HUES64 (cell line): ENCODE measurements at regions not wholly inside any gene's neighbourhood (a gene's known extent, or its start where the extent isn't known, plus 50 kb on each side); places are given as distances from the start of the nearest gene placed in this dataset.
"Not testable (repeated sequence)": the region's sequence is repeated elsewhere in the genome, so short reads cannot be mapped to it uniquely, and the experiment has no call there.

ENCODE experiments used
- H3K27ac ChIP-seq: 2 replicates; pipeline ENCODE4 v1.7.0; 2013; ENCODE audit warnings: low read depth, low read length, inconsistent platforms
- H3K27me3 ChIP-seq: 2 replicates; pipeline ENCODE4 v1.6.1; 2013; ENCODE audit warnings: mild to moderate bottlenecking, low read length; ENCODE audit not compliant: insufficient read depth
- H3K36me3 ChIP-seq: 2 replicates; pipeline ENCODE4 v1.6.1; 2013; ENCODE audit warnings: mild to moderate bottlenecking, low read length; ENCODE audit not compliant: insufficient read depth
- H3K4me1 ChIP-seq: 2 replicates; pipeline ENCODE4 v1.6.1; 2013; ENCODE audit warnings: mild to moderate bottlenecking, low read length, moderate library complexity; ENCODE audit not compliant: insufficient read depth
- H3K4me3 ChIP-seq: 2 replicates; pipeline ENCODE4 v1.5.1; 2013; ENCODE audit warnings: mild to moderate bottlenecking, low read length, moderate library complexity
- H3K9ac ChIP-seq: 2 replicates; pipeline ENCODE4 v1.6.1; 2013; ENCODE audit warnings: mild to moderate bottlenecking, low read depth, low read length
- H3K9me3 ChIP-seq: 2 replicates; pipeline ENCODE4 v1.6.1; 2013; ENCODE audit warnings: low read depth, low read length; ENCODE audit not compliant: insufficient read depth
- WGBS: fragments of 150-250, 120-280 bp; methylation state at CpG from one replicate; pipeline ENCODE4 v1.1.7; 2013; ENCODE audit warnings: missing lambda C conversion rate; 5-methylcytosine and 5-hydroxymethylcytosine counted together

GRCh38 chr17:36848008-36848902 is 89.0 kb upstream of the LHX1 start:
- H3K36me3 ChIP-seq: no peaks in the 10 kb centered on the region
- 81% methylated on average over 10 of the region's 10 CpGs for WGBS
- no peak overlapping the region for H3K4me3 ChIP-seq
- no peaks in the 10 kb centered on the region for H3K9me3 ChIP-seq
- H3K27ac ChIP-seq: no peak overlapping the region
- H3K4me1 ChIP-seq: peaks cover 6% of the 10 kb centered on the region
- H3K27me3 ChIP-seq: peaks cover 40% of the 10 kb centered on the region
- no peak overlapping the region for H3K9ac ChIP-seq

- H3K4me3 ChIP-seq, H3K9ac ChIP-seq, H3K36me3 ChIP-seq, H3K27ac ChIP-seq, H3K9me3 ChIP-seq, H3K4me1 ChIP-seq: not testable (repeated sequence)
- peaks cover 40% of the 10 kb centered on the region for H3K27me3 ChIP-seq
- 93% methylated on average over 9 of the region's 9 CpGs for WGBS
These were observed 88.3 kb upstream of the LHX1 start for GRCh38 chr17:36849020-36849419.

- H3K9me3 ChIP-seq: no peaks in the 10 kb centered on the region
- H3K4me1 ChIP-seq: peaks cover 6% of the 10 kb centered on the region
- no peak overlapping the region for H3K4me3 ChIP-seq
- no peak overlapping the region for H3K9ac ChIP-seq
- H3K27ac ChIP-seq: no peak overlapping the region; the same call in 1 of the 2 replicates
- WGBS: 54% methylated on average over 9 of the region's 9 CpGs
- H3K27me3 ChIP-seq: peaks cover 31% of the 10 kb centered on the region
- H3K36me3 ChIP-seq: no peaks in the 10 kb centered on the region
These were observed 87.4 kb upstream of the LHX1 start for GRCh38 chr17:36849871-36850348.

- Histone ChIP-seq H3K4me1 (peaks cover 6% of the 10 kb centered on the region), H3K9me3 (no peaks in the 10 kb centered on the region), H3K27me3 (peaks cover 23% of the 10 kb centered on the region), H3K36me3 (no peaks in the 10 kb centered on the region), H3K4me3 (no peak overlapping the region), H3K27ac (no peak overlapping the region), H3K9ac (no peak overlapping the region)
- 84% methylated on average over 5 of the region's 5 CpGs for WGBS
These were observed 86.5 kb upstream of the LHX1 start for GRCh38 chr17:36850790-36851189.

GRCh38 chr17:36851250-36851649 is 86.0 kb upstream of the LHX1 start:
- Histone ChIP-seq H3K36me3 (no peaks in the 10 kb centered on the region), H3K4me1 (peaks cover 6% of the 10 kb centered on the region), H3K9ac (no peak overlapping the region), H3K9me3 (no peaks in the 10 kb centered on the region), H3K27ac (no peak overlapping the region), H3K27me3 (peaks cover 18% of the 10 kb centered on the region), H3K4me3 (no peak overlapping the region)
- 91% methylated on average over 7 of the region's 7 CpGs for WGBS

GRCh38 chr17:36852478-36852877 is 84.8 kb upstream of the LHX1 start:
- H3K9ac ChIP-seq, H3K4me1 ChIP-seq, H3K36me3 ChIP-seq, H3K27me3 ChIP-seq, H3K4me3 ChIP-seq, H3K27ac ChIP-seq, H3K9me3 ChIP-seq: not testable (repeated sequence)
- 80% methylated on average over 1 of the region's 1 CpG for WGBS

GRCh38 chr17:36854982-36855381 is 82.3 kb upstream of the LHX1 start:
- H3K9ac ChIP-seq: no peak overlapping the region

GRCh38 chr17:36855459-36855858 is 81.8 kb upstream of the LHX1 start:
- Histone ChIP-seq H3K4me3 (no peak overlapping the region), H3K9me3 (no peaks in the 10 kb centered on the region), H3K4me1 (no peaks in the 10 kb centered on the region; the same call in 1 of the 2 replicates), H3K9ac (no peak overlapping the region), H3K36me3 (no peaks in the 10 kb centered on the region), H3K27ac (no peak overlapping the region), H3K27me3 (no peaks in the 10 kb centered on the region)
- WGBS: 90% methylated on average over 4 of the region's 4 CpGs

More at GRCh38 chr17:36854982-36855381, 82.3 kb upstream of the LHX1 start:
- no peaks in the 10 kb centered on the region for H3K9me3 ChIP-seq
- H3K4me1 ChIP-seq: no peaks in the 10 kb centered on the region; the same call in 1 of the 2 replicates
- H3K27me3 ChIP-seq: no peaks in the 10 kb centered on the region
- H3K27ac ChIP-seq: no peak overlapping the region
- no peak overlapping the region for H3K4me3 ChIP-seq
- 63% methylated on average over 1 of the region's 3 CpGs for WGBS
- no peaks in the 10 kb centered on the region for H3K36me3 ChIP-seq

GRCh38 chr17:36856222-36856621 is 81.1 kb upstream of the LHX1 start:
- H3K9me3 ChIP-seq: no peaks in the 10 kb centered on the region

GRCh38 chr17:36856903-36857381 is 80.3 kb upstream of the LHX1 start:
- no peaks in the 10 kb centered on the region for H3K27me3 ChIP-seq
- H3K4me1 ChIP-seq: no peaks in the 10 kb centered on the region; the same call in 1 of the 2 replicates
- no peak overlapping the region for H3K4me3 ChIP-seq
- H3K27ac ChIP-seq: no peak overlapping the region
- H3K9me3 ChIP-seq: no peaks in the 10 kb centered on the region
- 91% methylated on average over 16 of the region's 16 CpGs for WGBS
- no peak overlapping the region for H3K9ac ChIP-seq
- no peaks in the 10 kb centered on the region for H3K36me3 ChIP-seq

More at GRCh38 chr17:36856222-36856621, 81.1 kb upstream of the LHX1 start:
- Histone ChIP-seq H3K27me3 (no peaks in the 10 kb centered on the region), H3K9ac (no peak overlapping the region), H3K4me3 (no peak overlapping the region), H3K4me1 (no peaks in the 10 kb centered on the region; the same call in 1 of the 2 replicates), H3K27ac (no peak overlapping the region), H3K36me3 (no peaks in the 10 kb centered on the region)
- 80% methylated on average over 7 of the region's 7 CpGs for WGBS

GRCh38 chr17:36857698-36858097 is 79.6 kb upstream of the LHX1 start:
- Histone ChIP-seq H3K4me3 (no peak overlapping the region), H3K36me3 (no peaks in the 10 kb centered on the region), H3K27ac (no peak overlapping the region), H3K9me3 (no peaks in the 10 kb centered on the region), H3K27me3 (no peaks in the 10 kb centered on the region), H3K9ac (no peak overlapping the region), H3K4me1 (no peaks in the 10 kb centered on the region; the same call in 1 of the 2 replicates)
- WGBS: 90% methylated on average over 13 of the region's 13 CpGs
